Hepatocyte (in vitro differentiated cells): ENCODE measurements at regions not wholly inside any gene's neighbourhood (a gene's known extent, or its start where the extent isn't known, plus 50 kb on each side); places are given as distances from the start of the nearest gene placed in this dataset.

ENCODE experiments used
- EZH2 ChIP-seq: fragments of 200-600 bp; sonication (generic); IDR thresholded peaks from 2 replicates; pipeline ENCODE4 v1.6.1; 2016; ENCODE audit warnings: antibody characterized with exemption, mild to moderate bottlenecking, borderline replicate concordance
- EZH2phosphoT487 ChIP-seq: fragments of 200-600 bp; sonication (generic); IDR thresholded peaks from one replicate; pipeline ENCODE4 v1.6.1; 2018; ENCODE audit warnings: antibody characterized with exemption, mild to moderate bottlenecking, low read depth, moderate library complexity; ENCODE audit not compliant: unreplicated experiment, severe bottlenecking
- TF ChIP-seq, protein P1 (sequence below): fragments of 200-600 bp; sonication (generic); IDR thresholded peaks from 2 replicates; pipeline ENCODE4 v1.5.1; 2016; ENCODE audit warnings: antibody characterized with exemption, mild to moderate bottlenecking; ENCODE audit not compliant: poor library complexity

DNA sequence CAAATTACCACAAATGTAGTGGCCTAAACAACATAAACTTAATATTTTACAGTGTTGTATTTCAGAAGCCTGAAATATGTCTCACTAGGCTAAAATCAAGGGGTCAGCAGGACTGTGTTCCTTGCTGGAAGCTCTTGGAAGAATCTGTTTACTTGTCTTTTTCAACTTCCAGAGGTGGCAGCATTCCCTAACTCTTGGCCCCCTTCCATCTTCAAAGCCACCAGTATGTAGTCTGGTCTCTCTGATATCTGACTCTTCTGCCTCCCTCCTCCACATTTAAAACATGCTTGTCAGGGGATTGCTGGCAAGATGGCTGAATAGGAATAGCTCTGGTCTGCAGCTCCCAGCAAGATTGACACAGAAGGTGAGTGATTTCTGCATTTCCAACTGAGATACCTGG is 567.5 kb downstream of the PLA2G4A start:
- TF ChIP-seq EZH2phosphoT487 (no peak), EZH2 (no peak)
- TF ChIP-seq, protein P1, sequence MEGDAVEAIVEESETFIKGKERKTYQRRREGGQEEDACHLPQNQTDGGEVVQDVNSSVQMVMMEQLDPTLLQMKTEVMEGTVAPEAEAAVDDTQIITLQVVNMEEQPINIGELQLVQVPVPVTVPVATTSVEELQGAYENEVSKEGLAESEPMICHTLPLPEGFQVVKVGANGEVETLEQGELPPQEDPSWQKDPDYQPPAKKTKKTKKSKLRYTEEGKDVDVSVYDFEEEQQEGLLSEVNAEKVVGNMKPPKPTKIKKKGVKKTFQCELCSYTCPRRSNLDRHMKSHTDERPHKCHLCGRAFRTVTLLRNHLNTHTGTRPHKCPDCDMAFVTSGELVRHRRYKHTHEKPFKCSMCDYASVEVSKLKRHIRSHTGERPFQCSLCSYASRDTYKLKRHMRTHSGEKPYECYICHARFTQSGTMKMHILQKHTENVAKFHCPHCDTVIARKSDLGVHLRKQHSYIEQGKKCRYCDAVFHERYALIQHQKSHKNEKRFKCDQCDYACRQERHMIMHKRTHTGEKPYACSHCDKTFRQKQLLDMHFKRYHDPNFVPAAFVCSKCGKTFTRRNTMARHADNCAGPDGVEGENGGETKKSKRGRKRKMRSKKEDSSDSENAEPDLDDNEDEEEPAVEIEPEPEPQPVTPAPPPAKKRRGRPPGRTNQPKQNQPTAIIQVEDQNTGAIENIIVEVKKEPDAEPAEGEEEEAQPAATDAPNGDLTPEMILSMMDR: no peak
